AG04449 (cell line): ENCODE measurements at regions not wholly inside any gene's neighbourhood (a gene's known extent, or its start where the extent isn't known, plus 50 kb on each side); places are given as distances from the start of the nearest gene placed in this dataset.

Experiments used
- CTCF ChIA-PET: fragments of 350-600 bp; formaldehyde crosslinking; extraction: SDS; loops from one replicate; lab custom pipeline; 2021; ENCODE audit warnings: antibody characterized with exemption; lab: Yijun Ruan, JAX
- POLR2A ChIA-PET: fragments of 400-600, 350-600 bp; formaldehyde crosslinking; extraction: SDS; loops from one replicate; lab custom pipeline; 2020; ENCODE audit warnings: antibody characterized with exemption, inconsistent platforms; lab: Yijun Ruan, JAX
- DNase-seq: peaks from one replicate; pipeline ENCODE4 v3.0.0-alpha.2; 2010; ENCODE audit warnings: low read depth, low spot score
- H3K4me3 ChIP-seq: 2 replicates; pipeline ENCODE4 v1.5.1; 2011; ENCODE audit warnings: low read depth, mild to moderate bottlenecking, control low read depth, low read length
- TF ChIP-seq, protein P1 (sequence below): IDR thresholded peaks from one replicate; pipeline ENCODE4 v1.5.1; 2011; ENCODE audit warnings: mild to moderate bottlenecking, moderate library complexity, low read length, control low read depth, inconsistent platforms; ENCODE audit not compliant: insufficient read depth; ENCODE audit errors: missing control alignments

DNA sequence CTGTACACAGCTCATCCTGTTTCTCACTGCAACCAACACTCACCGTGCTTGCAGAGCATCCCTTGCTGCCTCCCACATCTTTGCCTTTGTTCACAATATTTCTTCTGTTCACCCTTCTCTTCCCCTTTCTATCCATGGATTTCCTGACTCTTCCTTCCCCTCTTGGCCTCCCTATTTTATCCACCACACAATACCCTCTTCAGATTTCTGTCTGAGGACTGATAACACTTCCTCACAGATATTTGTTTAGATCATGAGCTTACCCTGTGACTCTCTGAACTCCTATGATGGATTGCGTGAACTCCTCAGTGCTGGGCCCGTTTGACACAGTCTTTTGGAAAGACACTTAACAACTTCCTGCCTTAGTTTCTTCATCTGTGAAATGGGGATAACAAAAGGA is 62.8 kb upstream of the GPR158 start:
- no peak for DNase-seq

DNA sequence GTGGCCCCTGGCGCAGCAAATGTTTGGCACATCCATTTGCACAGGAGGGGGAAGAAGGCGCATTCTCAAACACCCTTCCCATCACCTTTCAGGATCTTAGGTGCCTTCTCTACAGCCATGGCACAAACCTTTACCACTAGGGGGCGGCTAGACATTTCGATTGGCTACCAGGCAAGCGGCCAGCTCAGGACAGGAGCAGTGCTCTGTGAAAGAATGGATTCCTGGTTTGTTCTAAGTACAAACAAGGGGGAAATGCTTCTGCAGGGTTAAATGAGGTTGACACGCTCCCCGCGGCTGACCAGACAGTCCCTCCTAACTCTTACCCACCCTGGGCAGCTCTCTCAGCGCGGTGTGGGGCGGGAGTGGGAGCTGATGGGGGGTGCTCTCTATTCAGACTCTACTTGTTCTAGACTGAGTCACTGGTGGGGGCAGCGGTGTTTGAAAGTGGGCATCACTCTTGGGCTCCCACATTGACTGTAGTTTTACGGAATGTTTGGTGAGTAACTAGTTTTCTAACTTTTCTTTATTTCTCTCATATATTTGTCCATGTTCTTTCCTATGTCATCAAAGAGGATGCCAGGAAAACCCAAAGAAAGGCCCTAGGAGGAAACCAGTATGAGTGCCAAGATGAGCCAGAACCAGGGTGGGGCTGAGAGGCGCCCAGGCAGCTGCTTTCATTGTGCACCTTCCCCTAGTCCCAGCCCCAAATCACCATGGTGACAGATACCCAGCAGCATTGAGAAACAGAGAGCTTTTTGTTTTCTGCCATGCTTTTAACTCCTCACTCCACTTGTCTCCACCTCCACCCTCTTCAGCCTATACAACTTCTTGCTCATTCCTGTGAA is 61.4 kb upstream of the GPR158 start:
- no peak for DNase-seq
- TF ChIP-seq, protein P1, sequence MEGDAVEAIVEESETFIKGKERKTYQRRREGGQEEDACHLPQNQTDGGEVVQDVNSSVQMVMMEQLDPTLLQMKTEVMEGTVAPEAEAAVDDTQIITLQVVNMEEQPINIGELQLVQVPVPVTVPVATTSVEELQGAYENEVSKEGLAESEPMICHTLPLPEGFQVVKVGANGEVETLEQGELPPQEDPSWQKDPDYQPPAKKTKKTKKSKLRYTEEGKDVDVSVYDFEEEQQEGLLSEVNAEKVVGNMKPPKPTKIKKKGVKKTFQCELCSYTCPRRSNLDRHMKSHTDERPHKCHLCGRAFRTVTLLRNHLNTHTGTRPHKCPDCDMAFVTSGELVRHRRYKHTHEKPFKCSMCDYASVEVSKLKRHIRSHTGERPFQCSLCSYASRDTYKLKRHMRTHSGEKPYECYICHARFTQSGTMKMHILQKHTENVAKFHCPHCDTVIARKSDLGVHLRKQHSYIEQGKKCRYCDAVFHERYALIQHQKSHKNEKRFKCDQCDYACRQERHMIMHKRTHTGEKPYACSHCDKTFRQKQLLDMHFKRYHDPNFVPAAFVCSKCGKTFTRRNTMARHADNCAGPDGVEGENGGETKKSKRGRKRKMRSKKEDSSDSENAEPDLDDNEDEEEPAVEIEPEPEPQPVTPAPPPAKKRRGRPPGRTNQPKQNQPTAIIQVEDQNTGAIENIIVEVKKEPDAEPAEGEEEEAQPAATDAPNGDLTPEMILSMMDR: peak; percentile 79
- CTCF ChIA-PET: interaction anchor here (0.7 to 3.3 kb wide), 18 partner anchors 9 to 118 kb away, joined by 3 to 24 read pairs (median 4); partner anchors contain the start of gene GPR158
- H3K4me3 ChIP-seq: no peak overlapping the region
- POLR2A ChIA-PET: no interaction called here

More for the DNA sequence above, 62.8 kb upstream of the GPR158 start:
- ChIA-PET CTCF (interaction anchor here (0.8 to 3.3 kb wide), 13 partner anchors 10 to 115 kb away, joined by 3 to 24 read pairs (median 4); no protein-coding TSS in a partner anchor), POLR2A (no interaction called here)
- TF ChIP-seq, protein P1: no peak
- no peak overlapping the region for H3K4me3 ChIP-seq

DNA sequence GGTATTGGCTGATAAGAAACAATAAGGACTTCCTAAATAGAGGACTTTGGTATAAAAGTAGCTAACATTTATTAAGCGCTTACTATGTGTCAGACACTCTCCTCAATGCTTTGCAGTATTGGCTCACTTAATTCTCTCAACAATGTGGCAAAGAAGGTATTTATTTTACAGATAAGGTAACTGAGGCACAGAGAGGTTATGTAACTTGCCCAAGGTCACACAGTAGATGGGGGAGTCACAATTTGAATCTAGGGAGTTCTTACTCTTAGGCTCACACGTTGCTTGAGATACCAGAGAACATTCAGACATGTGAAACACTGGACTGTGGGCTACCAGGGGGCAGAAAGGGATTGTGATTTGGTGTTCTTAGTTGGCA is 60.8 kb upstream of the GPR158 start:
- TF ChIP-seq, protein P1: no peak
- ChIA-PET POLR2A (no interaction called here), CTCF (interaction anchor here (1.0 to 3.3 kb wide), 9 partner anchors 9 to 118 kb away, joined by 3 to 24 read pairs (median 5); no protein-coding TSS in a partner anchor)
- H3K4me3 ChIP-seq: no peak overlapping the region
- DNase-seq: no peak

DNA sequence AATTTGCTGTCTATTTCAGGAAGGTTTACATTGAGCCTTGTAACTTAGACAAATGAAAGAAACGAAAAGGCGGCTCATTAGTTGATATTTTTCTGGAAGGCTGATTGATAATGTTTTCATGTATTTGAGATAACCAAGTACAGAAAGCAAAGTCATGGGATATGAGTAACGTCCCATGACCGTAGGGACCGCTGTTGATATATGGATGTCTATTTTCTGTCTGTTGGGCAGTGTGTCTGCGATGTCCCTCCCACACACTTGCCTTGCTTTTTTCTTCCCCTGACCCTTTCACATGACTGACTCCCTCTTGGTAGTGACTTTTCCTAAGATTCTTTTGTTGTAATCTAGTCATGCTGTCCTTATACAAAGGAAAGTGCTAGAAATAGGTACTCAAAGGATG is 57.0 kb upstream of the GPR158 start:
- ChIA-PET POLR2A (no interaction called here), CTCF (no interaction called here)
- DNase-seq: no peak
- TF ChIP-seq, protein P1: no peak
- no peak overlapping the region for H3K4me3 ChIP-seq

DNA sequence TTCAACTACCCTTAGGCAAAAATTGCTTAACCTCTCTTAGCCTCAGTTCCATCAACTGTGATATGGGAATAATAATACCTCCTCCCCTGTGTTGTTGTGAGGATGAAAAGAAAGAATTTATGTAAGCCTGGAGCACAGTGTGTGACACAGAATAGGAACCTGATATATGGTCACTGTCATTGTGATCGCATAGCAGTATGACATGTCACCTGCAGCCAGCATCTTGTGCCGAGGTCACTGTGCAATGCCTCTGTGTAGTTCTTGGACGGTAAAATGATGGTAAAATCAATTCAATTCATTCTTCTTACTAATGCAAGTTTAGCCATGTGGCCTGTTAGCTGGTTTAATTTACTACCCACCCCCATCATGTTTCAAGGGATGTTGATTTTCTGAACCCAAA is 54.6 kb upstream of the GPR158 start:
- CTCF ChIA-PET: no interaction called here
- POLR2A ChIA-PET: no interaction called here
- no peak for DNase-seq

More for the DNA sequence above, 54.6 kb upstream of the GPR158 start:
- no peak overlapping the region for H3K4me3 ChIP-seq
- TF ChIP-seq, protein P1: no peak
